Epithelial cell of esophagus (primary cell): ENCODE measurements at regions not wholly inside any gene's neighbourhood (a gene's known extent, or its start where the extent isn't known, plus 50 kb on each side); places are given as distances from the start of the nearest gene placed in this dataset.

Source experiments
- DNase-seq: peaks from one replicate; pipeline ENCODE4 v3.0.0; 2010; ENCODE audit warnings: low read depth
- H3K4me3 ChIP-seq: 2 replicates; pipeline ENCODE4 v1.5.1; 2011; ENCODE audit warnings: mild to moderate bottlenecking, low read length, control low read depth
- TF ChIP-seq, protein P1 (sequence below): IDR thresholded peaks from 2 replicates; pipeline ENCODE4 v1.5.1; 2011; ENCODE audit warnings: low read depth, mild to moderate bottlenecking, low read length, control low read depth, inconsistent platforms; ENCODE audit not compliant: insufficient read depth; ENCODE audit errors: missing control alignments

DNA sequence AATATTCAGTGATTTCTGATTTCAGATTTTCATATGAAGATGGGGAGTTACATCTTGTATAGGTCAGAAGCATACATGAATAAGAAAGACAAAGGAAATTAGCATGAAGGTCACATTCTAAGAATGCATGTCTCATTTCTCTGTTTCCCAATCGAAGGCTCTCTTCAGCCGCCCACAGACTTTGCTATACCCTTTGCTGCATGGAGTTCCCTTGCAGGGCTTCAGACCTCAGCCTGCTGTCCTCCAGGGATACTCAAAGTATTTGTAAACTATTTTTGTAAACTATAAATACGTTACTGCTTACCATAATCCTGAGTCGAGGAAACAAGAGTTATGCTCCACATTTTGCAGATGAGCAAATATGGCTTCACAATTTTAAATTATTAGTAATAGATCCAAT, 738.4 kb downstream of the PCDH18 start:
- no peak overlapping the region for H3K4me3 ChIP-seq
- TF ChIP-seq, protein P1, sequence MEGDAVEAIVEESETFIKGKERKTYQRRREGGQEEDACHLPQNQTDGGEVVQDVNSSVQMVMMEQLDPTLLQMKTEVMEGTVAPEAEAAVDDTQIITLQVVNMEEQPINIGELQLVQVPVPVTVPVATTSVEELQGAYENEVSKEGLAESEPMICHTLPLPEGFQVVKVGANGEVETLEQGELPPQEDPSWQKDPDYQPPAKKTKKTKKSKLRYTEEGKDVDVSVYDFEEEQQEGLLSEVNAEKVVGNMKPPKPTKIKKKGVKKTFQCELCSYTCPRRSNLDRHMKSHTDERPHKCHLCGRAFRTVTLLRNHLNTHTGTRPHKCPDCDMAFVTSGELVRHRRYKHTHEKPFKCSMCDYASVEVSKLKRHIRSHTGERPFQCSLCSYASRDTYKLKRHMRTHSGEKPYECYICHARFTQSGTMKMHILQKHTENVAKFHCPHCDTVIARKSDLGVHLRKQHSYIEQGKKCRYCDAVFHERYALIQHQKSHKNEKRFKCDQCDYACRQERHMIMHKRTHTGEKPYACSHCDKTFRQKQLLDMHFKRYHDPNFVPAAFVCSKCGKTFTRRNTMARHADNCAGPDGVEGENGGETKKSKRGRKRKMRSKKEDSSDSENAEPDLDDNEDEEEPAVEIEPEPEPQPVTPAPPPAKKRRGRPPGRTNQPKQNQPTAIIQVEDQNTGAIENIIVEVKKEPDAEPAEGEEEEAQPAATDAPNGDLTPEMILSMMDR = no peak
- no peak for DNase-seq

DNA sequence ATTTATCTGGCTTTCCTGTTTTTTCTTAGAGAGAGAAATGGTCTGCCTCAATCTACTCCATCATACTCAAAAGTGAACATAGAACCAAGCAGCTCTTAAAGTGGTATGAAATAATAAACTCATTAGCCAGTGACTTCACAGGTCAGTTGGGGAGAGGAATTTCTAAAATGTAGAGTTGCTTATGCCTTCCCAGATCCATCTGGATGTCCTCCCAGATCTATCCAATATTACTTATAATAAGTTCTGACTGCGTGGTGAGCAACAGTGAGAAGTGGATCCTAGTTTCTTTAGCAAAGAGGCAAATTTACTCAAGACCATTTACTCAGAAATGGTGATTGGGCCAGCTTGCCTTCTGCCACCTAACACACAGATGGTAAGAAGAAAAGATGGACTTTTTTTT, 748.0 kb downstream of the PCDH18 start:
- TF ChIP-seq, protein P1 = no peak
- no peak overlapping the region for H3K4me3 ChIP-seq

DNA sequence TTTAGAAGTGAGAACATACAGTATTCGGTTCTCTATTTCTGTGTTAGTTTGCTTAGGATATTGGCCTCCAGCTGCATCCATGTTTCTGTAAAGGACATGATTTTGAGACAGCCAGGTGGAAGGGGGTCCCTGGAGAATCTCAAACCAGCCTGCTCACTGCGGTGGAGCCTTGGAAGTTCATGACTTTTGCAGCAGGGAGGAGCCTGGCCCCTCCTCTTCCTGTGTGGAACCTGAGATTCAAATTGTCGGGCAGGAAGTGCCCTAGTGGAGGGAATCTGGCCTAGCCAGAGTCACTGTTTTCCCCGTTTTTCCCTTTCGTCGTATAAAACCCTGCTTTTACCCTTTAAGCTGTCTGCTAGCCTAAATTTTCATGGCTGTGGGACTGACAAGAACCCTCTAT, 762.6 kb downstream of the PCDH18 start:
- TF ChIP-seq, protein P1 = no peak
- no peak overlapping the region for H3K4me3 ChIP-seq
- no peak for DNase-seq

More for the DNA sequence above, 748.0 kb downstream of the PCDH18 start:
- DNase-seq = no peak

DNA sequence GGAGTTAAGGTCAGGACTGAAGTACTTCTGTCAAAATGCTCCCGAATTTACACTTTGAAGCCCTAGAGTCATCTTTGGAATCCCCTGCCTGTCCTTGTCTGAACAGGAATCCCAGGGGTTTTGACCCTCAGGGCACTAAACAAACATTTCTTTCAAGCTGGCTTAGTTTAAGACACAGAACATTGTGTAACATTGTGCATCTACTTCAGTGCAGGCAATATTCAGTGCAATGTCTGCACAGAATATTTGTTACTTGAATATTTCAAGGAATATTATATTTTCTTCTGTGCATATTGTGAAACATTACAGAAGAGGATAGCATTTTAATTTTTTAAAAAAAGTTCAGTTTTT, 763.4 kb downstream of the PCDH18 start:
- DNase-seq = peak; percentile 60
- H3K4me3 ChIP-seq = no peak overlapping the region
- TF ChIP-seq, protein P1 = no peak

DNA sequence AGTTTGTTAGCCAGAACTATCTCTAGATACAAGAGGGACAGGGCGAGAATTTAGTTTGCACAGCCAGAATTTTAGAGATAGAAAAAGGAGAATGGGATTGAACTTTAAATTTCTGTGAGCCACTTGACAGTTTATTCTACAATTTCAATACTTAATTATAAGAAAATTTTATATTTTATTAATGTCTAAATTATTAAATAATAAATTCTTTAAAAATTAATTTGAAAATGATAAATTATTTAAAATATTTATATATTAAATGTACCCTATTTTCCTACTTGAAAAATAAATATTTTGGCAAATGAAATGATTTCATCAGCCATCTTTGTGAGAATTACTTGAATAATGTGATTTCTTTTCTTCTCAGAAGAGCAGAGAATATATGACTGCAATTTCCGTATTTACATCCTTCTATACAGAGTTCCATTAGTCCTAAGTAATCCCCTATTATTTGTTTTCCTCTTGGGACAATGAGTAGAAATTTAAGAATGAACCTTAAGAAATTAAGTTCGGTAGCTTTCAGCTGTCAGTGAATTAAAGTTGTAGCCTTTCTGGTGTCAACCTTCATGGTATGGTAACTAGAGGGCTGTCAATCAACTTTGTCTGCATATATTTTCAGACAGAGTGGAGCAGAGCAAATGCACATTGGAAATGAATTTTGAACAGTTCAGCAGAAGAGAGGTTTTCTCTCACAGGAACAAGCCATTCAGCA, 763.9 kb downstream of the PCDH18 start:
- DNase-seq = no peak
- TF ChIP-seq, protein P1 = no peak
- no peak overlapping the region for H3K4me3 ChIP-seq

DNA sequence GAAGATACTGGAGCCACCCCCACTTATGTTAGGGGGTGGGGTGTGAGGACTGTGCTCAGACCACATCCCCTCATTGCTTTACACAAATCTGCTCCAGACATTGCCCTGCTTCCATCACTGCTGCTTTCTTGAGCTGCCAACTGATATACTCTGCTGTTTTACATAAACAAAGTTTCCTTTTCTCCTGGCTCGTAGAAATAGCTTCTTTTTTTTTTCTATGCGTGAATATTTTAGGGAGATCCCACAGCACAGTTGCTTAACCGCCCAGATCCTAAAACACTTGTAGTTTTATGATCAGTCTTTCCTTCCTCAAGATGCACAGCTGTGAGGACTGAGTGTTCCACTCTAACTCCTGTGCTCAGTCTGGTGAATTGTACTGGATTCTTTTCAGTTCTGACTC, 768.4 kb downstream of the PCDH18 start:
- H3K4me3 ChIP-seq = no peak overlapping the region
- TF ChIP-seq, protein P1 = no peak
- no peak for DNase-seq

DNA sequence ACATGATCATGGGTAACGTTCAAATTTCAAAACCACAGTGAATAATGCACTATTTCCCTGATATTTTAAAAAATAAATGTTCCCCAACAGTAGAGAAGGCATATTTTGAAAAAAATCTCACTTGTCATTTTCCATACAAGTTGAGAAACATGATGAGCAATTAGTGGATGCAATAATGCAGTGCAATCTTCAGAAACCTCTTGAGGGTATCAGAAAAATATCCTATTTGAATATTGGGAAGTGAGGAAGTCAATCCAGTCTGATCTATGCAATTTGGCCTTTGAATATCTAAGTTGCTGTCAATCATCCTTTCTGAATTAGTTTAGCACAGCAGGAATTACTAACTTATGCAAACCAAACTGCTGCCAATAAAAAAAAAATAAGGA, 776.8 kb downstream of the PCDH18 start:
- no peak overlapping the region for H3K4me3 ChIP-seq
- no peak for DNase-seq
- TF ChIP-seq, protein P1 = no peak
